ELR (cell line): ENCODE measurements at regions not wholly inside any gene's neighbourhood (a gene's known extent, or its start where the extent isn't known, plus 50 kb on each side); places are given as distances from the start of the nearest gene placed in this dataset.

Experiments used
- DNase-seq: peaks from one replicate; pipeline ENCODE4 v3.0.0-alpha.2; 2015; ENCODE audit warnings: low read depth

DNA sequence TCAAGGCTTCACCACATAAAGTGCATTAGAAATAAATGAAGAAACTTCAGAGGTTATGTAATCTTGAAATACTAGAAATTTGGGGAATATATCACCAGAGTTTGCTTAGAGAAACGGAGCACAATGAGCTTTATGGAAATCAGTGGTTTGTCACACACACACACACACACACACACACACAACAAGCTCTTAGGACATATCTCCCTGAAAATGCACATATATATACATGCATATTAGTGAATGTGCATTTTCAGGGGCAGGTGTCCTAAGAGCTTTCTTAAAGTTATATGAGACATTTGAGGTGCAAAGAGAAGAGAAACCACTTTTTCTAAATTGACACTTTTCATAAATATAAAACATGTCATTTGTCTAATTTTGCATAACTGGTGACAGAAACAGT is 93.7 kb upstream of the CARD18 start:
- no peak for DNase-seq

DNA sequence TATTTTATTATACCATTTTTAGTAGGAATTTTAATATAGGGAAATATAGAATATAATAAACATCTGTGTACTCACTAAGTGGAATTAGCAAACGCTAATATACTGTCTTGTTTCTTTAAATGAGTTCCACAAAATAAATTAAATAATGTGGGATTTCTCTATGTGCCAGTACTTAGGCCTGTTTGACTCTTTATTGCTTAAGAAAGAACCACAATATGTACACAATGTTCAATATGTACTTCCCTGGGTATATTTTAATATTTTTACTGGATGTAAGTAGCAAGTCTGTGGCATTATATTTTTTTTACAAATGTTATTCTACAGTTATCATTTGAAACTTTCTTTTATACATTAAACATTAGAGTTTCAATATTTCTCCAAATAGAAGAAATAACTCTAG is 92.5 kb upstream of the CARD18 start:
- DNase-seq = no peak

DNA sequence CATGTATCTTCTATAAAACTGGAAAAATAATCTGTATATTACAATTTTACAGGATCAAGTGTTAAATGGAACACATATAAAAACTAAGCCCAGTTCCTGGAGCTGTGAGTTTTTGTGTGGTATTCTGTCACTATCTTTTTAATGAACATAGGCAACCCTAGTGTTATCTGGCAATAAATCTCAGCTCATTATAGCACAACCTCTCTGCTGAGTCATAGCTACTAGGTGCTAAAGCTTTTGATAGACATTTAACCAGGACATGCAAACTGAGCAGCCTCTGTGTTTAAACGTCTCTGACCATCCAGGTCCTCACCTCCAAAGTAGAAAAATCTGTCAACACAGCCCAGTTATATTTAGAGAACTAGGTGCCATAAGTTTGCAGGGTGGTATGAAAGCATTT is 91.0 kb upstream of the CARD18 start:
- no peak for DNase-seq

DNA sequence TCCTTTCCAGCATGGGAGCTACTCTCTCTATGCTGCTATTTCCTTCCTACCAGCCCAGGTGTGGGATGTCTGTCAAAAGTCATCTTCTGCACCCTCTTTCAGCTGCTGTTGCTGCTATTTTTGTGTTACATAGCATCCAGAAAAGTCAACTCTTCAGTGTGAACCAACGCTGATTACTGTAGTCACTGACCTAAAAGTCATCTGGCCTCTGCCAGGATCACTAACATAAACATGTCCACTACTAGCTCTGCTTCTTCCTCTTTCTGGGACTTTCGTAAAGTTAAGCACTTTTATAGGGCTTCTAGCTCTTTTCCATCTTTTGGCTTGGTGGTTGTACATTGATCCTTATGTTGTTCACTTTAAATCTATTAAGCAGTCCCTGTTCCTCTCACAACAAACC is 90.2 kb upstream of the CARD18 start:
- DNase-seq = no peak

DNA sequence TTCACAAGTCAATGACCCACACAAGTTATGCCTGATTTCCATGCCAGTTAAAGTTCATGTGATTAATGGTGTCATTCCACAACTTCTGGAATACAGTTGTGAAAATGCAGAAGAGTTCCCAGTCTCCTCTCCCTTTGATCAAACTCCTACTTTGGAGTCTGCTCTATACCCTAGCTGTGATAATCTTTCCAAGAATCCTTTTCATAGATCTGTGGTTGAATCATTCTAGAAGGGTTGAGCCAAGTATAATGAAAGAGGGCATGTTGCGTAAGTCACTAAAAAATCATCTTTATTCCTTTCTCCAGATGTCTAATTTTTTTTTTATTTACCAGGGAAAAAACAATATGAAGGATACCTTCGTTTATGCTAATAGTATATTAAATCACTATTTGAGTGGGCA is 89.7 kb upstream of the CARD18 start:
- no peak for DNase-seq

DNA sequence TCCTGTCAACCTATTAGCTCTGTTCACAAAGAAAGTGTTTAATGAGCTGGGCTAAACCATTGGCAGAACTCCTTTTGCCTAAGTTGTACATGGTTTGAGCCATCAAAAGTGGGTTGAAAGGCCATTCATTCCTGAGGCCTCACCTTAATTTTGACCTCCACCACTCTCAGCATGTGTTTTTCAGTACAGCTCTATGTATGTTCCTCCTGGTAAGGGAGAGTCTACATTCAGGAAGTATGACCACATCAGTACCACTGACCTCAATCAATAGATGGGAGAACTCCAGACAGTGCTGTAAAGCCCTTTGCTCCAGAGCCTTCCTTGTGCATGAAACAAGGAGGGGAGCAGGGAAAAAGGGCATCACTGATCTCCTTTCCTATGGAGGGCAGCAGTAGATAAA is 87.8 kb upstream of the CARD18 start:
- no peak for DNase-seq

DNA sequence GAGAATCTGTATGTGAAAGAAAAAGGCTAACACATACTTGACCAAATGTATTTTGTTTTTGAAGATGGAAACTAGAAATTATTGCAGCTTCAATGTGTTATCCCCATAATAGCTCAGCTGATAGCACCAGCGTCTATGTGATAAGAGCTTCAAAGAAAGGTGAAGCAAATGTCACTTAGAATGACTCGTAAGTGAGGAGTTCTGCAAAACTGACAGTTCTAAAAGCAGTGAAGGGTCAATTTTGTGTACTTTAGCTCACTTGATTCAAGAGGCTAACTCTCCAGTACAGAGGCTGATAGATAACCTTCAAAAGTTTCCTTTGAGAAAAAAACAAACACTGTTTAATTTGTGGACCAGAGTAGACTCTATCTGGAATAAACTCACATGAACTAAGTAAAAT is 87.2 kb upstream of the CARD18 start:
- no peak for DNase-seq

DNA sequence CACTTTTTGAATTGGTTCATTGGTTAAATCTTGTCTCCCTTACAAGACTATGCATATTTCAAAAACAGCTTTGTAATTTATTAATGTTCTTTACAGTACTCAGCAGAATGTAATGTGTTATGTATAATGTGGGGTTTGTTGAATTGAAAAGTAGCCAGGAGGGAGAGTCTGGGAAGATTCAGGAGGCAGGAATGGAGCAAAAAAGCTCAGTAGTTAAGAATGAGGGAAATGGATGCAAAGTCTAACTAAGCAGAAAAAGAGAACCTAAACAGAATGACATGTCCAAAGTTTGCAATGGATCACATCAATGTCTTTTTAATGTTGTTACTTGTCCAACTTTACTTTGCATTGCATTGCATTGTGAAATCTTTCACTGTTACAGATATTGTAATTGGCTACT is 86.5 kb upstream of the CARD18 start:
- no peak for DNase-seq

DNA sequence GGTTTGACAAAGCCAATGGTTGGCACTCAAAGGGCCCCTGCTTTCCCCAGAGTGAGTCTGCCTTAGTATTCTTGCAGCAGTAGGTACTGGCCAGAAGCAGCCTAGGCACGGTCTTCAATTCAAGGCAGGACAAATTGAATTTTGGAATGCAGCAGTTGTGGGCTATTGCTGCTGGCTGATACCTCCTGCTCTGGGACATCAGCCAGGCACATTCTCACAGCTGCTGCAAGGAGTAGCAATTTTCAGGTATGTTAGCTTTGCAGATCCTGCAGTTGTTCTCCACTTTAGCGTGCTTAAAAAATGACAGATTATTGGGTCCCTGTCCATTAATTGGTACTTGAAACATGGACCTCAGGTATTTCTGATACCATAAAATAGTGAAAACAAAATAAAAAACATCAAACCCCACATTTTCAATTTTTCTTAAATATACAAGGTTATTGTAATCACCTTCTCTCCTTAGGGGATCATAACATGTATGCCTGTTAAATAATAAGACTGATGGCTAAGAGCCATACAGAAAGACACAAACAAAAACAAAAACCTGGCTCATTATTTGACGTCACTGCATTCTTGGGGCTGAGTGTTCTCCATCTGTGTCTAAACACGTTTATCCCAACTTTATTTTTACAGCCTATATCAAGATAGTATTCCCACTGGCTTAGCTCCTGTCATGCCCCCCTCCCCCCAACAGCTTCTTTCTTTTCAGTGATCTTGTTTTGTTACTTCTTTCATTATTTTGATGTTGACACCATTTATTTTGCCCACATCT is 85.1 kb upstream of the CARD18 start:
- DNase-seq = no peak

DNA sequence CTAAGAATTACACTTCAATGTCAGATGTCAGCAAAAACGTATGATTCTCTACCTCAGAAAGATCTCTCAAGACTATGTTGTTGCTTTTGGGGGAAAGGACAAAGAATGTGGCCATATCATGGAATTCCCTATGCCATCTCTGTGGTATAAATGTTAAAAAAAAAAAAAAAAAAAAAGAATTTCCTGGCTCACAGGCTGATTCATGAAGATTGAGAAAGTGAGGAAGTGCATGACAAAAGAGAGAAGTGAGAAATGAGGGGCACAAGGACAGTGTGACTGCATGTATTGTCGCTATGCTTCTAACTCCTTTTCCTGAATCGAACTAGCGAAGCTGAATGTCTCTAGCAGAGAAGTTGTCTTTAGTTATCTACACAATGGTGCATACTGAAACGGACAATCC is 80.6 kb upstream of the CARD18 start:
- DNase-seq = no peak

DNA sequence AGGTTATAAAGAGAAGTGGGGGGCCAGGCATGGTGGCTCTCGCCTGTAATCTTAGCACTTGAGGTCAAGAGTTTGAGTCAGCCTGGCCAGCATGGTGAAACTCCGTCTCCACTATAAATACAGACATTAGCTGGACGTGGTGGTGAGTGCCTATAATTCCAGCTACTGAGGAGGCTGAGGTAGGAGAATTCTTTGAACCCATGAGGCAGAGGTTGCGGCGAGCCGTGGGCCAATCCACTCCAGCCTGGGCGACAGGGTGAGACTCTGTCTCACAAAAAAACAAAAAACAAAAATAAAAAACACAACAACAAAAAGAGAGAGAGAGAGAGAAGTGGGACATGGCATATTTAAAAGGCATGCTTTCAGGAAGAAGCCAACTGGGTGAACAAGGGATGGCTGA is 80.1 kb upstream of the CARD18 start:
- DNase-seq = no peak

DNA sequence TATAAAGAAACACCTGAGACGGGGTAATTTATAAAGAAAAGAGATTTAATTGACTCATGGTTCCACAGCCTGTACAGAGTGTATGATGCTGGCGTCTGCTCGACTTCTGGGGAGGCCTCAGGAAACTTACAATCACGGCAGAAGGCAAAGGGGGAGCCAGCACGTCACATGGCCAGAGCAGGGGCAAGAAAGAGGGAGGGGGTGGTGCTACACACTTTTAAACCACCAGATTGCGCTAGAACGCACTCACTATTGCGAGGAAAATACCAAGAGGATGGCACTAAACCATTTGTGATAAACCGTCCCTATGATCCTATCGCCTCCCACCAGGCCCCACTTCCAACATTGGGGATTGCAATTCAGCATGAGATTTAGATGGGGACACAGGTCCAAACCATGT is 79.7 kb upstream of the CARD18 start:
- no peak for DNase-seq

DNA sequence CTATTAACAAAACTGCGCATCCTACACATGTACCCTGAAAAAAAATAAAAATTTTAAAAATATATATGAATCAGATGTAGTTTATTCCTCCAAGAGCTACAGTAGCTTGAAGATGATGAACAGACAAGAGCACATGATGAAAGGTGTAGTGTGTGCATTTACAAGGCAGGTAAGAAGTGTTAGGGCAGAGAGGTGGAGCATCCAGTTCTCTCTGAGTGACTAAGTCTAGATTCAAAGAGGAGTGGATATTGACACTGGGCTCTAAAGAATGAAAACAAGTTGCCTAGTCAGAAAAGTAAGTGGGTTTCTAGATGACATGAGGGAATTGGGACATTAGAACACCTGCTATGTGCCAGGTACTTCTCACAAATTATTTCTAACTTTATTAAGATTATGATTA is 76.0 kb upstream of the CARD18 start:
- DNase-seq = no peak

DNA sequence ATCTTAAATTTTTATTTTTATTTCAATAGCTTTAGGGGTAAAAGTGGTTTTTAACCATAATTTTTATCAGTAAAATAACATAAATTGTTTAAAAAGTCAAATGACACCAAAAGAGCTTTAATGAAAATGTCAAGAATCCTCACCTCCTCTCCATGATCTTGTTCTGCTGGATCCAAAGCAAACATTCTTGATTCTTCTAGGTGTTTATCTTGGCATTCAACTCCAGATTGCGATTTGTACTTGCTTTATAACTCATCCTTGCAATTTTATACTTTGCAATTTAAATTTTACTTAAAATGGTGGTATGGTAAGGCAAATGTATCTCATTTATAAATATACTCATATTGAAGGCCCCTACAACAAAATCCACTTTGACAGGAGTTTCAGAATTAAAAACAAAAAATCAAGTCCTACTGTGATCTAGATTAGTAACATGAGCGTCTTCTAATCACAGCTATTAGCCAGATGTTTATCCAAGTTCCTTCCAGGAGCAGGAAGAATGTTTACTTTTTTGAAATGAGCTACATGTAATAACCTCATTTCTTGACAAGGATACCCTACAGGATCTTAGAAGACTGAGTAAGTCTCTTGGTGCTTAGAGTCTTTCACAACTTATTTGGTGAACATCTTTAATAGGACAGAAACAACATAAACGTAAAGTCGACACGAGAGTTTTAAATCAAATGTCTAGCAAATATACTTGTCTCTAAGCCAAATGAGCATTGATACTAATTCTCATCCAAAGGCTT is 72.4 kb upstream of the CARD18 start:
- DNase-seq = no peak

DNA sequence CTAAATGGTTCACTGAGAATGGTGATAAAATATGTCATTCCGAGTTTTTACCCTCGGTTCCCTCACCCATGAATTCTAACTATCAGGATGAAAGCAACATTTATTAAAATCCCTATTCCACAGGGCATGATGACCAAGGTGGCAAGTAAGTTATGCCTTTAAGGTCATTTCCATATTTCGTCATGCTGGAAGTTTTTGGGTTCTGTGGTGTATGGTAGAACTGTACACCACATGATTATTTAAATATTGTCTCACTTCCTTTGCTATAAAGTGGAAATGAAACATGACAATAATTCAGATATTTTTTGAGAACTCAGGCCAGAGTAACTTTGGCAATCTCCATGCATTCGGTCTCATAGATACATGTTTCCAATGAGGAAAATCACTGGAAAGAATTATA is 68.5 kb upstream of the CARD18 start:
- no peak for DNase-seq

DNA sequence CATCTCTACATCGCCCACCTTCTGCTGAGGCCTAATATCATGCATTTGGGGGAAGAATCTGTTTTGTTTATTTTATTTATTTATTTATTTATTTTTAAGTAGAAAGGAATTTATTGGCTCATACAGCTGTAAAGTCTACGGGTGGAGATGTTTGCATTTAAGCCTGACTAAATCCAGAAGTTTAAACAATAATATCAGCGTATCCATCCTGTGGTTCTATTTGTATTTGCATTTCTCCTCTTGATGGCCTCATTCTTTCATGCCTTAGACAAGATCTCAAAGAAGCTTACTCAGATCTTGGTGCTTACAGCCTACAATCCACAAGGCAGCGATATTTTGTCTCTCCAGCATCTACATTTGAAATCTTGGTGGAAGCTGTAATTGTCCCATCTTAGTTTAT is 67.1 kb upstream of the CARD18 start:
- peak; percentile 15 for DNase-seq

DNA sequence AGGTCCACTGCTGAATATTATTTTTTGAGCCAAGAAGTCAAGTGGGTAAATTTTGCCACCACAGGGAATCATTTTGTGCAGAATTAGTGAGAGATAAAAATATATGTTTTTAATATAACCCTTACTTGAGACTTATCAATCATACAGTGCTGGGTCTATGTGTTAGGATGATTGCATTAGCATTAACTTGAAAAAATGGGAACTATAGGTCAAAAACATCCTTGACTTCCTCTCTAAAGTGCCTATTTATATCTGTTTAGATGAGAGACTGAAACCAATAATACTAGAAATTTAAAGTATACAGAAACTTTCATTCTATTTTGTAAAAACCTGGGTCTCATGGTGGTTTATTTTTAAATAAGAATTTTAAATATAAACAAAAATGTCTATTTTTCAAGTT is 65.1 kb upstream of the CARD18 start:
- no peak for DNase-seq

DNA sequence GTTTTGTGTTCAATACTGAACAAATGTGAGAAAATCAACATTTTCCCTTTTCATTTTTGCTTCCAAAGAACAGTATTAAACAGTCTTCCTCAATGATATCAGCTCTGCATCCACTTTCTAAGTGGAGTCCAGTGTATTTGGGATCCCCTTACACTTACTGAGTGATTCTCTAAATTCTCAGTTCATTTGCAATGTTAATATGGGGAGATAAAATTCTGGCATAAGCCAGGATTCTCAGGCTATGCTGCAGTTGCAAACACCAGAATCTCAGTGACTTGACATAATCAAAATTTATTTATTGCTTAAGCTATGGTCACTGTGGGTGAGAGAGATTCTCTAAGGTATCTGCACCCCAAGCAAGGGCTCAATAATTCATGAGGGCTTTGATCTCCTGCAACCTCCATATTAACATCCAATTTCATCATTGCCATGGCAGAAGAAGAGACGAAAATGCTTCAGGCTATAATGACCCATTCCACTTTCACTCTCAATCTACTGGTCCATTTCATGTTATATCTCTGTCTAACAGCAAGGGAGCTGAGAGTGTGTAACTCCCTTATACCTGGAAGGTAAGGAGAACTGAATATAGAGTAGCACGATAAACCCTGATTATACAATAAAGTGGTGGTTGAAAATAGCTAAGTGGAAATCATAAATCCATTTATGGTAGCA is 64.1 kb upstream of the CARD18 start:
- DNase-seq = no peak

DNA sequence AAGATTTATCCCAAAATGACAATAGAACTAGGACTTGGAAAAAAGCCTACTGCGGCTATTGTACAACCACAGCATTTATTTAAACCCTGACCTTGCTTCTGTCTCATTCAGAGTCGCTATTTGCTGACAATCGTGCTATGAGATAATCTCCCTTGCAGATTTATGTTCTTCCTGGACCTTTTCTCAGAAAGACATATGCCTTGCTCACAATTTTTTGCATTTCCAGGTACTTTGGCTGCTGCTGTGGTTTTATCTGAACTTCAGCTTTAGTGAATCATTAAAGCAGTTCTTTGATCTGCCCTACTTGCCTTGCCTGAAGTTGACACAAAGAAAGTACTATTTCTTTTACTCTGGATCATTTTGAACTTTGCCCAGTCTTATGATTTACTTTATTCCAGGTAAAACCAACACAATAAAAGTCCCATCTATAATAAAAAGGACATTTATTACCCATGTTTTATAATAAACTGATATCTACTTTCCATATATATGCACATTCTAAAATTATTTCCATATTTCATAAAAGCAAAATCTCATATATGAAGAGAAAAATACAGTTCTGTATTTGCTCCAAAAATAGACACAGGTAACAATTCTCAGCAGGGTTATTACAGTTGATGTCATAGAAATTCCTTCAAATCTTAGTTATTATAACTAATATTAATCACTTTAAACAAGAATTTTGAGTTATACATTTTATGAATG is 63.4 kb upstream of the CARD18 start:
- DNase-seq = no peak

DNA sequence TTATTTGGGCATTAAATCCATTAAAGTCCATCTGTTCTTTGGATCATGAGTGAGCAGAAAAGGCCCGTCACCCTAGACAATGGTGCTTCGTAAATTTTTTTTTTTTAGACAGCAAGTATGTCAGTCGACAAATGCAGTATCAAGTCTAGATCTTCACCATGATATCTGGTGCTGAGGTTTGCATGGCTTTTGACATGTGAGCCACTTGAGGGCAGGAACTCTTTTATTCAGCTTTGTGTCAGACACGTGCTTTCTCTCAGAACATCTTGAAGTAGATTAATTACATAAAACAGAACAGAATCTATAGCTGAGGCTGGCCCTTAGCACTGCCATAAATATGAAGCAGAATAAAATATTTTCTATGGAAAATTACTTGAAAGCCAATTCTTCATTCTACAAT is 62.9 kb upstream of the CARD18 start:
- no peak for DNase-seq

DNA sequence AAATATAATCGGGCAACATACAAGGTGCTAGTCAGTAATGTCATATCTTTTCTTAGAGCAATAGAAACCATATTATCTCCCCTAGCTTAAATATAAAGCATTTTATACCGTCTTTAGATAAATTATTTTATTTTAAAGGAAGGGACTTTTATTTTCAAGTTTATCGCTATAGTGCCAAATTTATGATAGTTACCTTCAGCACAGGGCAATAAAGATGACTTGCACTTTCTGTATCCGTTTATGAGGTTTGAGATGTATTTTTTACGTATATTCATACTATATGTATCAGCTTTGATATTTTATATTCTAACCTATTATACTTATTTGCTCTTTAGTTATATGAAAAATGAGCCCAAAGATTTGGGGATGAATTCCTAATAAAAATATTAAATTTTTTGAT is 61.6 kb upstream of the CARD18 start:
- no peak for DNase-seq

DNA sequence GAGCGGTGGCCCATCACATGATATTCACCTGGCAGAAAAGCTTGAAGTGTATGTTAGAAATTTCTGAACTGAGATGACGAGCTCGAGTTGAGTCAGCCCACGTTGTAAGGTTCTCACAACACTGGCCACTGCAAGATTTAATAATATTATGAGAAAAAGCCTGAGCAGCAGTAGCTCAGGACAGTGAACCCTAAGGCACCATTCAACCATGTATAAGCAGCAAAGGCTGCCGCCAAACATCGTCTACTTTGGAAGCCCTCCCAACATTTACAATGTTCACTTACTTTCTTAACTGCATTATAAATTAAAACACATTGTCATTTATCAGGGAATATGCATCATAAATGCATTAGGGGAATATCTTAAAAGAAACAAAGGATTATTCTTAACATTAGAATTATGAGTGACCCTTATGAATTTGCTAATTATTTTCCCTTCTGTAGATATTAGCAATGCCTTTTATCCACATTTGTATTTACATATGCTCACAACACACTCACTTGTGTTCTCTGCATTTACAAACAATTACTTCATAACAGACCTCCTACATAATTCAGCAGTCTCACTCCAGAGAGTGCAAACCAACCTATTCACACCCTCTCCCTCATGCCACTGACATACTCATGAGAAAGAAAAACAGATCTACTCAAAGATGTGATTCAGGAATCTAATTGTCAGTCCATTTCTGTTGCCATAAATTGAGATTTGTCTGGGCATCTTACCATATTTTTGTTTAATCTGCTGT is 57.7 kb upstream of the CARD18 start:
- DNase-seq = no peak
